WTC11 (cell line): ENCODE measurements at regions not wholly inside any gene's neighbourhood (a gene's known extent, or its start where the extent isn't known, plus 50 kb on each side); places are given as distances from the start of the nearest gene placed in this dataset.

Source experiments
- ATAC-seq: fragments of 200-7000 bp; cut with Tn5 transposase; 2 replicates; pipeline ENCODE4 v1.10.0; 2021; ENCODE audit warnings: mild to moderate bottlenecking, moderate library complexity
- CTCF ChIA-PET: fragments of 300-600 bp; sonication (Branson Sonifier 250); formaldehyde crosslinking; loops from one replicate; lab custom pipeline; 2021; ENCODE audit warnings: antibody characterized with exemption; lab: Charles Lee
- POLR2A ChIA-PET: fragments of 350-600 bp; sonication (Branson Sonifier 250); formaldehyde crosslinking; loops from one replicate; lab custom pipeline; 2021; ENCODE audit warnings: antibody characterized with exemption; lab: Charles Lee
- DNase-seq: peaks from one replicate; pipeline ENCODE4 v3.0.0; 2021; ENCODE audit warnings: low spot score
- H3K27ac Mint-ChIP-seq: 2 replicates; pipeline ENCODE4 v1.8.0; 2021; ENCODE audit warnings: mixed read lengths
- H3K27me3 Mint-ChIP-seq: 2 replicates; pipeline ENCODE4 v1.8.0; 2021; ENCODE audit warnings: low read depth, mild to moderate bottlenecking, moderate library complexity, mixed read lengths
- H3K36me3 Mint-ChIP-seq: 2 replicates; pipeline ENCODE4 v1.8.0; 2021; ENCODE audit warnings: mixed read lengths
- H3K4me1 Mint-ChIP-seq: 2 replicates; pipeline ENCODE4 v1.8.0; 2022; ENCODE audit warnings: mixed read lengths
- H3K4me3 Mint-ChIP-seq: 2 replicates; pipeline ENCODE4 v1.8.0; 2021; ENCODE audit warnings: mild to moderate bottlenecking, moderate library complexity, mixed read lengths
- H3K9me3 Mint-ChIP-seq: 2 replicates; pipeline ENCODE4 v1.8.0; 2021; ENCODE audit warnings: mixed read lengths
- CREM ChIP-seq: sonication (generic); formaldehyde crosslinking; IDR thresholded peaks from 2 replicates; pipeline ENCODE4 v1.8.1; 2022; ENCODE audit warnings: mild to moderate bottlenecking, missing genetic modification reagents, moderate library complexity
- EMX1 ChIP-seq: fragments of 250-450 bp; sonication (Bioruptor Pico); IDR thresholded peaks from 2 replicates; pipeline ENCODE4 v1.8.0; 2021; ENCODE audit warnings: mild to moderate bottlenecking
- ESRRA ChIP-seq: sonication (generic); formaldehyde crosslinking; IDR thresholded peaks from 2 replicates; pipeline ENCODE4 v1.8.1; 2022; ENCODE audit warnings: mild to moderate bottlenecking, missing genetic modification reagents, borderline replicate concordance
- MYBL2 ChIP-seq: sonication (generic); formaldehyde crosslinking; IDR thresholded peaks from 2 replicates; pipeline ENCODE4 v1.8.1; 2023; ENCODE audit warnings: mild to moderate bottlenecking, moderate library complexity, missing genetic modification reagents
- NR1H2 ChIP-seq: sonication (generic); formaldehyde crosslinking; IDR thresholded peaks from 2 replicates; pipeline ENCODE4 v1.9.0; 2021; ENCODE audit warnings: mild to moderate bottlenecking, moderate library complexity, missing genetic modification reagents
- NR2C2 ChIP-seq: sonication (generic); formaldehyde crosslinking; IDR thresholded peaks from 2 replicates; pipeline ENCODE4 v1.8.0; 2022; ENCODE audit warnings: mild to moderate bottlenecking, missing genetic modification reagents
- NR3C1 ChIP-seq: sonication (generic); formaldehyde crosslinking; conservative IDR thresholded peaks from 2 replicates; pipeline ENCODE4 v1.8.1; 2023; ENCODE audit warnings: low read depth, mild to moderate bottlenecking, missing genetic modification reagents
- OVOL2 ChIP-seq: fragments of 250-450 bp; sonication (Bioruptor Pico); IDR thresholded peaks from 2 replicates; pipeline ENCODE4 v1.9.0; 2021; ENCODE audit warnings: mild to moderate bottlenecking, borderline replicate concordance
- RORB ChIP-seq: fragments of 250-450 bp; sonication (Bioruptor Pico); IDR thresholded peaks from 2 replicates; pipeline ENCODE4 v1.9.0; 2021; ENCODE audit warnings: mild to moderate bottlenecking
- SP1 ChIP-seq: sonication (generic); formaldehyde crosslinking; conservative IDR thresholded peaks from 2 replicates; pipeline ENCODE4 v1.8.1; 2022; ENCODE audit warnings: missing genetic modification reagents
- ZNF317 ChIP-seq: sonication (generic); formaldehyde crosslinking; IDR thresholded peaks from 2 replicates; pipeline ENCODE4 v1.8.1; 2023; ENCODE audit warnings: low read depth, mild to moderate bottlenecking, moderate library complexity, missing genetic modification reagents, borderline replicate concordance
- ZNF416 ChIP-seq: fragments of 250-450 bp; sonication (Bioruptor Pico); IDR thresholded peaks from 2 replicates; pipeline ENCODE4 v1.9.0; 2021; ENCODE audit warnings: mild to moderate bottlenecking, inconsistent platforms
- ZNF423 ChIP-seq: fragments of 250-450 bp; sonication (Bioruptor Pico); IDR thresholded peaks from 2 replicates; pipeline ENCODE4 v2.1.2; 2022; ENCODE audit warnings: mild to moderate bottlenecking, moderate library complexity
- TF ChIP-seq, protein P1 (sequence below): fragments of 250-450 bp; sonication (Bioruptor Pico); IDR thresholded peaks from 2 replicates; pipeline ENCODE4 v1.9.0; 2021; ENCODE audit warnings: mild to moderate bottlenecking, borderline replicate concordance
- TF ChIP-seq, protein P2 (sequence below): sonication (generic); formaldehyde crosslinking; IDR thresholded peaks from 2 replicates; pipeline ENCODE4 v1.8.0; 2022; ENCODE audit warnings: mild to moderate bottlenecking, missing genetic modification reagents
- TF ChIP-seq, protein P3 (sequence below): sonication (generic); formaldehyde crosslinking; IDR thresholded peaks from 2 replicates; pipeline ENCODE4 v1.8.1; 2023; ENCODE audit warnings: mild to moderate bottlenecking, missing genetic modification reagents
- TF ChIP-seq, protein P4 (sequence below): sonication (generic); formaldehyde crosslinking; IDR thresholded peaks from 2 replicates; pipeline ENCODE4 v1.8.0; 2023; ENCODE audit warnings: missing genetic modification reagents
- TF ChIP-seq, protein P5 (sequence below): sonication (generic); formaldehyde crosslinking; IDR thresholded peaks from 2 replicates; pipeline ENCODE4 v1.8.1; 2022; ENCODE audit warnings: low read depth, mild to moderate bottlenecking, moderate library complexity, missing genetic modification reagents, borderline replicate concordance
- TF ChIP-seq, protein P6 (sequence below): fragments of 250-450 bp; sonication (Bioruptor Pico); conservative IDR thresholded peaks from 2 replicates; pipeline ENCODE4 v1.9.0; 2021; ENCODE audit warnings: mild to moderate bottlenecking
- TF ChIP-seq, protein P7 (sequence below): sonication (generic); formaldehyde crosslinking; IDR thresholded peaks from 2 replicates; pipeline ENCODE4 v1.8.1; 2023; ENCODE audit warnings: mild to moderate bottlenecking, missing genetic modification reagents
- TF ChIP-seq, protein P8 (sequence below): sonication (generic); formaldehyde crosslinking; IDR thresholded peaks from 2 replicates; pipeline ENCODE4 v1.8.1; 2022; ENCODE audit warnings: low read depth, missing genetic modification reagents, borderline replicate concordance

DNA sequence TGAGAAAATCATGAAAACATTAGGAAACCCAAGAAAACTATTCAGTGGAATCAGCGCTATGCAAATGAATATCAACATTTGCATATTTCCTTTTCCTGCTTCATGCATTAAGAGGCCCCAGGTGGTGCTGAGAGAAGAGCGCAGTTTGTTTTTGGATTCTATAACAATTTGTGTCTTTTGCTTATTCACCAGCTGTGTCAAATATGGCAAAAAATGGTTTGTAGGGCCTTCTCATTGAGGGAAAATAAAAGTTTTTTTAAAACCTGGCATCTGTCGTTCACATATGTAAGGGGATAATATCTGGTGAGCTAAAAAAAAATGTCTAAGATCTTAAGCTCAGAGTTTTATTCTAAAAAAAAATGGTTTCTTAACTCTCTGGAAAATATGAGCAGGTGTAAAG, 122.5 kb upstream of the ROBO2 start:
- ChIA-PET POLR2A (no interaction called here), CTCF (no interaction called here)
- no peak for DNase-seq
- no peak overlapping the region for H3K4me3 Mint-ChIP-seq
- TF ChIP-seq NR1H2 (CRISPR knock-in tag) = no peak
- no peak for TF ChIP-seq ESRRA (CRISPR knock-in tag)
- TF ChIP-seq ZNF317 = no peak
- TF ChIP-seq, protein P1, sequence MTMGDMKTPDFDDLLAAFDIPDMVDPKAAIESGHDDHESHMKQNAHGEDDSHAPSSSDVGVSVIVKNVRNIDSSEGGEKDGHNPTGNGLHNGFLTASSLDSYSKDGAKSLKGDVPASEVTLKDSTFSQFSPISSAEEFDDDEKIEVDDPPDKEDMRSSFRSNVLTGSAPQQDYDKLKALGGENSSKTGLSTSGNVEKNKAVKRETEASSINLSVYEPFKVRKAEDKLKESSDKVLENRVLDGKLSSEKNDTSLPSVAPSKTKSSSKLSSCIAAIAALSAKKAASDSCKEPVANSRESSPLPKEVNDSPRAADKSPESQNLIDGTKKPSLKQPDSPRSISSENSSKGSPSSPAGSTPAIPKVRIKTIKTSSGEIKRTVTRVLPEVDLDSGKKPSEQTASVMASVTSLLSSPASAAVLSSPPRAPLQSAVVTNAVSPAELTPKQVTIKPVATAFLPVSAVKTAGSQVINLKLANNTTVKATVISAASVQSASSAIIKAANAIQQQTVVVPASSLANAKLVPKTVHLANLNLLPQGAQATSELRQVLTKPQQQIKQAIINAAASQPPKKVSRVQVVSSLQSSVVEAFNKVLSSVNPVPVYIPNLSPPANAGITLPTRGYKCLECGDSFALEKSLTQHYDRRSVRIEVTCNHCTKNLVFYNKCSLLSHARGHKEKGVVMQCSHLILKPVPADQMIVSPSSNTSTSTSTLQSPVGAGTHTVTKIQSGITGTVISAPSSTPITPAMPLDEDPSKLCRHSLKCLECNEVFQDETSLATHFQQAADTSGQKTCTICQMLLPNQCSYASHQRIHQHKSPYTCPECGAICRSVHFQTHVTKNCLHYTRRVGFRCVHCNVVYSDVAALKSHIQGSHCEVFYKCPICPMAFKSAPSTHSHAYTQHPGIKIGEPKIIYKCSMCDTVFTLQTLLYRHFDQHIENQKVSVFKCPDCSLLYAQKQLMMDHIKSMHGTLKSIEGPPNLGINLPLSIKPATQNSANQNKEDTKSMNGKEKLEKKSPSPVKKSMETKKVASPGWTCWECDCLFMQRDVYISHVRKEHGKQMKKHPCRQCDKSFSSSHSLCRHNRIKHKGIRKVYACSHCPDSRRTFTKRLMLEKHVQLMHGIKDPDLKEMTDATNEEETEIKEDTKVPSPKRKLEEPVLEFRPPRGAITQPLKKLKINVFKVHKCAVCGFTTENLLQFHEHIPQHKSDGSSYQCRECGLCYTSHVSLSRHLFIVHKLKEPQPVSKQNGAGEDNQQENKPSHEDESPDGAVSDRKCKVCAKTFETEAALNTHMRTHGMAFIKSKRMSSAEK (CRISPR knock-in tag) = no peak
- no peak for TF ChIP-seq NR3C1 (CRISPR knock-in tag)
- no peak for TF ChIP-seq SP1
- TF ChIP-seq, protein P2, sequence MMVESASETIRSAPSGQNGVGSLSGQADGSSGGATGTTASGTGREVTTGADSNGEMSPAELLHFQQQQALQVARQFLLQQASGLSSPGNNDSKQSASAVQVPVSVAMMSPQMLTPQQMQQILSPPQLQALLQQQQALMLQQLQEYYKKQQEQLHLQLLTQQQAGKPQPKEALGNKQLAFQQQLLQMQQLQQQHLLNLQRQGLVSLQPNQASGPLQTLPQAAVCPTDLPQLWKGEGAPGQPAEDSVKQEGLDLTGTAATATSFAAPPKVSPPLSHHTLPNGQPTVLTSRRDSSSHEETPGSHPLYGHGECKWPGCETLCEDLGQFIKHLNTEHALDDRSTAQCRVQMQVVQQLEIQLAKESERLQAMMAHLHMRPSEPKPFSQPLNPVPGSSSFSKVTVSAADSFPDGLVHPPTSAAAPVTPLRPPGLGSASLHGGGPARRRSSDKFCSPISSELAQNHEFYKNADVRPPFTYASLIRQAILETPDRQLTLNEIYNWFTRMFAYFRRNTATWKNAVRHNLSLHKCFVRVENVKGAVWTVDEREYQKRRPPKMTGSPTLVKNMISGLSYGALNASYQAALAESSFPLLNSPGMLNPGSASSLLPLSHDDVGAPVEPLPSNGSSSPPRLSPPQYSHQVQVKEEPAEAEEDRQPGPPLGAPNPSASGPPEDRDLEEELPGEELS (CRISPR knock-in tag) = no peak
- no peak for TF ChIP-seq ZNF416 (CRISPR knock-in tag)
- TF ChIP-seq, protein P3, sequence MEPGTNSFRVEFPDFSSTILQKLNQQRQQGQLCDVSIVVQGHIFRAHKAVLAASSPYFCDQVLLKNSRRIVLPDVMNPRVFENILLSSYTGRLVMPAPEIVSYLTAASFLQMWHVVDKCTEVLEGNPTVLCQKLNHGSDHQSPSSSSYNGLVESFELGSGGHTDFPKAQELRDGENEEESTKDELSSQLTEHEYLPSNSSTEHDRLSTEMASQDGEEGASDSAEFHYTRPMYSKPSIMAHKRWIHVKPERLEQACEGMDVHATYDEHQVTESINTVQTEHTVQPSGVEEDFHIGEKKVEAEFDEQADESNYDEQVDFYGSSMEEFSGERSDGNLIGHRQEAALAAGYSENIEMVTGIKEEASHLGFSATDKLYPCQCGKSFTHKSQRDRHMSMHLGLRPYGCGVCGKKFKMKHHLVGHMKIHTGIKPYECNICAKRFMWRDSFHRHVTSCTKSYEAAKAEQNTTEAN (CRISPR knock-in tag) = no peak
- H3K36me3 Mint-ChIP-seq = no peaks in the 10 kb centered on the region
- no peak overlapping the region for H3K27ac Mint-ChIP-seq
- H3K9me3 Mint-ChIP-seq = no peaks in the 10 kb centered on the region
- H3K27me3 Mint-ChIP-seq = no peaks in the 10 kb centered on the region
- peaks cover 14% of the 10 kb centered on the region for H3K4me1 Mint-ChIP-seq
- no peak for ATAC-seq

DNA sequence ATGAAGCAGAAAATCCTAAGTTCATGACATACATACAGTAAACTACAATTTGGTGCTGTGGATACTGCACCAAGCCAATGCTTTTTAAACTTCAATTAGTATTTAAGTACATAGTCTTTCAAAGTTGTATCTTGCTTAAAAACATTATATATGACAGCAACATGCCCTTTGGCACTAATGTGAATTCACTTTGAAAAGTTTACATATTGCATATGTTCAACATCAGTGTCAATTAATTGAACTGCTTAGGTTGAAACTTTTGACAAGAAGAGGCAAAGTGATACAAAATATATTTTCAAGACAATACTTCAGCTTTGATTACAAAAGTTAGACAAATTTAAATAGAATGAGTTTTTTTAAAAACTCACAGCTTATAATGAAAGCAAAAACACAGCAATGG, 119.4 kb upstream of the ROBO2 start:
- CTCF ChIA-PET = no interaction called here
- no peaks in the 10 kb centered on the region for H3K9me3 Mint-ChIP-seq

More for the DNA sequence above, 119.4 kb upstream of the ROBO2 start:
- H3K4me1 Mint-ChIP-seq = peaks cover 14% of the 10 kb centered on the region
- TF ChIP-seq, protein P4, sequence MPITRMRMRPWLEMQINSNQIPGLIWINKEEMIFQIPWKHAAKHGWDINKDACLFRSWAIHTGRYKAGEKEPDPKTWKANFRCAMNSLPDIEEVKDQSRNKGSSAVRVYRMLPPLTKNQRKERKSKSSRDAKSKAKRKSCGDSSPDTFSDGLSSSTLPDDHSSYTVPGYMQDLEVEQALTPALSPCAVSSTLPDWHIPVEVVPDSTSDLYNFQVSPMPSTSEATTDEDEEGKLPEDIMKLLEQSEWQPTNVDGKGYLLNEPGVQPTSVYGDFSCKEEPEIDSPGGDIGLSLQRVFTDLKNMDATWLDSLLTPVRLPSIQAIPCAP (CRISPR knock-in tag) = no peak
- TF ChIP-seq NR2C2 (CRISPR knock-in tag) = no peak
- TF ChIP-seq MYBL2 (CRISPR knock-in tag) = no peak
- TF ChIP-seq, protein P5, sequence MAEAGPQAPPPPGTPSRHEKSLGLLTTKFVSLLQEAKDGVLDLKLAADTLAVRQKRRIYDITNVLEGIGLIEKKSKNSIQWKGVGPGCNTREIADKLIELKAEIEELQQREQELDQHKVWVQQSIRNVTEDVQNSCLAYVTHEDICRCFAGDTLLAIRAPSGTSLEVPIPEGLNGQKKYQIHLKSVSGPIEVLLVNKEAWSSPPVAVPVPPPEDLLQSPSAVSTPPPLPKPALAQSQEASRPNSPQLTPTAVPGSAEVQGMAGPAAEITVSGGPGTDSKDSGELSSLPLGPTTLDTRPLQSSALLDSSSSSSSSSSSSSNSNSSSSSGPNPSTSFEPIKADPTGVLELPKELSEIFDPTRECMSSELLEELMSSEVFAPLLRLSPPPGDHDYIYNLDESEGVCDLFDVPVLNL (CRISPR knock-in tag) = no peak
- TF ChIP-seq, protein P6, sequence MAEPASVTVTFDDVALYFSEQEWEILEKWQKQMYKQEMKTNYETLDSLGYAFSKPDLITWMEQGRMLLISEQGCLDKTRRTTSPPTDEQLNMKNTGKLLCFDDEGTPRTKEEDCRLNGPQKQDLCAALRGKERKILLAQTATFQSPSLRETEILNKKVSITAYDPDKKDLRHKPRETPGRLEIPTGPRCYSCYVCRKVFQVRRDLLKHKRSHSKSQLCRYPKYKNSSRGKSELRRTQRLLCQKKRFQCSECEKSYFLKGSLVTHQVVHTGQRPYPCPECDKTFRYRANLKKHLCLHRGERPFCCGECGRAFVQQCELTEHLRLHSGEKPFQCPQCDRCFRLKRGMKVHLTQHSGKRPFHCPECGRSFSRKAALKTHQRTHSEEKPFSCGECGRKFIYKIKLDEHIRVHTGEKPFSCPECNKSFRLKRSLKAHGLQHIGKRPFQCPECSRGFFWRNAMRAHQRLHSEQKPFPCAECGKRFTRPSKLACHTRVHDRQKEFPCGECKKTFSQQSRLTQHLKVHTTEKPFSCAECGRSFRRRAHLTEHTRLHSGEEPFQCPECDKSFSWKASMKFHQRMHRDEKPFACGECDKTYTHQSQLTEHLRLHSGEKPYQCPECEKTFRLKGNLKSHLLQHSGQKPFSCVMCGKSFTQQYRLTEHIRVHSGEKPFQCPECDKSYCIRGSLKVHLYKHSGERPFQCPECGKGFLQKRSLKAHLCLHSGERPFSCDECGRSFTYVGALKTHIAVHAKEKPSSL = no peak
- no peak for TF ChIP-seq OVOL2 (CRISPR knock-in tag)
- no peak for TF ChIP-seq CREM
- TF ChIP-seq, protein P7, sequence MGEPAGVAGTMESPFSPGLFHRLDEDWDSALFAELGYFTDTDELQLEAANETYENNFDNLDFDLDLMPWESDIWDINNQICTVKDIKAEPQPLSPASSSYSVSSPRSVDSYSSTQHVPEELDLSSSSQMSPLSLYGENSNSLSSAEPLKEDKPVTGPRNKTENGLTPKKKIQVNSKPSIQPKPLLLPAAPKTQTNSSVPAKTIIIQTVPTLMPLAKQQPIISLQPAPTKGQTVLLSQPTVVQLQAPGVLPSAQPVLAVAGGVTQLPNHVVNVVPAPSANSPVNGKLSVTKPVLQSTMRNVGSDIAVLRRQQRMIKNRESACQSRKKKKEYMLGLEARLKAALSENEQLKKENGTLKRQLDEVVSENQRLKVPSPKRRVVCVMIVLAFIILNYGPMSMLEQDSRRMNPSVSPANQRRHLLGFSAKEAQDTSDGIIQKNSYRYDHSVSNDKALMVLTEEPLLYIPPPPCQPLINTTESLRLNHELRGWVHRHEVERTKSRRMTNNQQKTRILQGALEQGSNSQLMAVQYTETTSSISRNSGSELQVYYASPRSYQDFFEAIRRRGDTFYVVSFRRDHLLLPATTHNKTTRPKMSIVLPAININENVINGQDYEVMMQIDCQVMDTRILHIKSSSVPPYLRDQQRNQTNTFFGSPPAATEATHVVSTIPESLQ (CRISPR knock-in tag) = no peak
- no peak for TF ChIP-seq RORB (CRISPR knock-in tag)
- no peak for TF ChIP-seq ZNF423 (CRISPR knock-in tag)
- TF ChIP-seq EMX1 (CRISPR knock-in tag) = no peak
- TF ChIP-seq, protein P8, sequence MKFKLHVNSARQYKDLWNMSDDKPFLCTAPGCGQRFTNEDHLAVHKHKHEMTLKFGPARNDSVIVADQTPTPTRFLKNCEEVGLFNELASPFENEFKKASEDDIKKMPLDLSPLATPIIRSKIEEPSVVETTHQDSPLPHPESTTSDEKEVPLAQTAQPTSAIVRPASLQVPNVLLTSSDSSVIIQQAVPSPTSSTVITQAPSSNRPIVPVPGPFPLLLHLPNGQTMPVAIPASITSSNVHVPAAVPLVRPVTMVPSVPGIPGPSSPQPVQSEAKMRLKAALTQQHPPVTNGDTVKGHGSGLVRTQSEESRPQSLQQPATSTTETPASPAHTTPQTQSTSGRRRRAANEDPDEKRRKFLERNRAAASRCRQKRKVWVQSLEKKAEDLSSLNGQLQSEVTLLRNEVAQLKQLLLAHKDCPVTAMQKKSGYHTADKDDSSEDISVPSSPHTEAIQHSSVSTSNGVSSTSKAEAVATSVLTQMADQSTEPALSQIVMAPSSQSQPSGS (CRISPR knock-in tag) = no peak
- no peak for DNase-seq
- no peak overlapping the region for H3K27ac Mint-ChIP-seq
- POLR2A ChIA-PET = no interaction called here
- H3K36me3 Mint-ChIP-seq = no peaks in the 10 kb centered on the region
- no peak overlapping the region for H3K4me3 Mint-ChIP-seq
- no peaks in the 10 kb centered on the region for H3K27me3 Mint-ChIP-seq
- ATAC-seq = no peak
